ENCODE measurements at regions not wholly inside any gene's neighbourhood (a gene's known extent, or its start where the extent isn't known, plus 50 kb on each side); places are given as distances from the start of the nearest gene placed in this dataset.
A peak's percentile ranks its signal among the peaks of the same experiment; 100 is the strongest.

GRCh38 chr6:141677598-141678211 lies 455.0 kb upstream of the GJE1 start:
- 33 to 45% (median 42%) methylated on average over 4 of the region's 4 CpGs for WGBS, 4 donors
- Histone ChIP-seq H3K9me3 (replicated peaks in 1 of 3) (no peaks in the 10 kb centered on the region), H3K27me3 (no peaks in the 10 kb centered on the region), H3K27ac (no peak overlapping the region), H3K36me3 (replicated peaks in 1 of 2) (no peaks in the 10 kb centered on the region), H3K4me1 (replicated peaks in 1 of 2) (no peaks in the 10 kb centered on the region), H3K4me3 (no peak overlapping the region)
- intact Hi-C loops (cut with DNase I), result no loop called here
- DNase-seq, result no peak
- TF ChIP-seq CTCF (IDR thresholded peaks at IDR 0.05) (peak in 4 of 6 experiments; percentile 25 to 56 (median 38)), POLR2A (IDR thresholded peaks at IDR 0.05) (no peak)

GRCh38 chr6:141675957-141676356 lies 456.8 kb upstream of the GJE1 start:
- TF ChIP-seq POLR2A (IDR thresholded peaks at IDR 0.05) (no peak), CTCF (IDR thresholded peaks at IDR 0.05) (no peak)
- H3K27ac ChIP-seq, result no peak overlapping the region
- no peaks in the 10 kb centered on the region for H3K9me3 ChIP-seq (replicated peaks in 1 of 3)
- intact Hi-C loops (cut with DNase I), result no loop called here
- no peaks in the 10 kb centered on the region for H3K4me1 ChIP-seq (replicated peaks in 1 of 2)
- no peaks in the 10 kb centered on the region for H3K36me3 ChIP-seq (replicated peaks in 1 of 2)
- 24 to 44% (median 43%) methylated on average over 1 of the region's 1 CpG for WGBS, 4 donors
- H3K27me3 ChIP-seq, result no peaks in the 10 kb centered on the region
- H3K4me3 ChIP-seq, result no peak overlapping the region
- DNase-seq, result no peak

GRCh38 chr6:141669141-141669540 lies 463.6 kb upstream of the GJE1 start:
- intact Hi-C loops (cut with DNase I), result no loop called here
- 77 to 90% (median 83%) methylated on average over 6 to 7 of the region's 7 CpGs for WGBS, 4 donors
- Histone ChIP-seq H3K9me3 (replicated peaks in 1 of 3) (peaks cover 0 to 3% (median 0%) of the 10 kb centered on the region in 3 donors), H3K36me3 (replicated peaks in 1 of 2) (no peaks in the 10 kb centered on the region), H3K4me3 (no peak overlapping the region), H3K27ac (no peak overlapping the region), H3K27me3 (no peaks in the 10 kb centered on the region), H3K4me1 (replicated peaks in 1 of 2) (no peaks in the 10 kb centered on the region)
- DNase-seq, result no peak
- TF ChIP-seq POLR2A (IDR thresholded peaks at IDR 0.05), result no peak
- no peak for TF ChIP-seq CTCF (IDR thresholded peaks at IDR 0.05)

- Histone ChIP-seq H3K27me3 (no peaks in the 10 kb centered on the region), H3K27ac (no peak overlapping the region), H3K4me3 (no peak overlapping the region), H3K9me3 (replicated peaks in 1 of 3) (peaks cover 0 to 3% (median 0%) of the 10 kb centered on the region in 3 donors), H3K4me1 (replicated peaks in 1 of 2) (no peaks in the 10 kb centered on the region), H3K36me3 (replicated peaks in 1 of 2) (no peaks in the 10 kb centered on the region)
- DNase-seq, result no peak
- TF ChIP-seq CTCF (IDR thresholded peaks at IDR 0.05) (no peak), POLR2A (IDR thresholded peaks at IDR 0.05) (no peak)
- intact Hi-C loops (cut with DNase I), result no loop called here
- 45 to 68% (median 56%) methylated on average over 3 of the region's 3 CpGs for WGBS, 4 donors
These were observed 465.0 kb upstream of the GJE1 start for GRCh38 chr6:141667580-141668309.
